Upper lobe of right lung (tissue), 1 donor: ENCODE measurements at regions not wholly inside any gene's neighbourhood (a gene's known extent, or its start where the extent isn't known, plus 50 kb on each side); places are given as distances from the start of the nearest gene placed in this dataset.

Experiments
- ATAC-seq: fragments of 200-7000 bp; cut with Tn5 transposase; one replicate; pipeline ENCODE4 v1.9.1; 2020; ENCODE audit warnings: mild to moderate bottlenecking, moderate library complexity
- DNase-seq: peaks from one replicate; pipeline ENCODE4 v3.0.0-alpha.2; 2020
- H3K27ac ChIP-seq: fragments of 200-600 bp; one replicate; pipeline ENCODE4 v1.8.0; 2022
- H3K27me3 ChIP-seq: fragments of 200-600 bp; one replicate; pipeline ENCODE4 v1.8.0; 2022; ENCODE audit warnings: mild to moderate bottlenecking
- H3K36me3 ChIP-seq: fragments of 200-600 bp; one replicate; pipeline ENCODE4 v1.8.0; 2022
- H3K4me1 ChIP-seq: fragments of 200-600 bp; one replicate; pipeline ENCODE4 v1.8.0; 2022
- H3K4me3 ChIP-seq: fragments of 200-600 bp; one replicate; pipeline ENCODE4 v1.8.0; 2022; ENCODE audit warnings: mild to moderate bottlenecking
- H3K9me3 ChIP-seq: fragments of 200-600 bp; one replicate; pipeline ENCODE4 v1.8.0; 2022
- intact Hi-C: fragments of 100-400 bp; cut with DNase I; formaldehyde crosslinking; loops from one replicate; pipeline ENCODE4 v1.11.0; 2022
- TF ChIP-seq, protein P1 (sequence below): fragments of 200-600 bp; IDR thresholded peaks from one replicate; pipeline ENCODE4 v1.8.0; 2022; ENCODE audit warnings: antibody characterized with exemption
- donor health status: DM: no; HTN: yes; CAD: no; lungs with severe emphysema.

DNA sequence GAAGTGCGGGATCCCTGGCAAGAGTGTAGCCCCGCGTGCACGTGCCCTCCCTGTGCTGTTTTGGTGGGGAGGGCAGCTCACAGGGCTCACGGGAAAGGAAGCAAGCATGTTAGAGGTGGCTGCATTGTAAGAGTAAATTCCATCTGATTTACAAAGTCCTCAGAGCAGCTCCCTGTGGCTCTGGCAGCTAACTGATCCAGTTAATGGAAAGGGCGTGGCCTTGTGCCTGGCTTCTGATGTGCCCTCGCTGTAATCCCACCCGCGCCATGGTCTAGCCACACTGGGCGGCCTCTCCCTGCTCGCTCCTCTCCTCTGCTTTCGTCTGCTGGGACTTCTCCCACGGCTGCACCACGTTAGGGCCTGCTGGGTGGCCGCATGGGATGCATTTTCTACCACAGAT is 258.5 kb downstream of the FGF9 start:
- H3K9me3 ChIP-seq, result no peaks in the 10 kb centered on the region
- no peak overlapping the region for H3K4me3 ChIP-seq
- H3K27me3 ChIP-seq, result no peaks in the 10 kb centered on the region
- TF ChIP-seq, protein P1, sequence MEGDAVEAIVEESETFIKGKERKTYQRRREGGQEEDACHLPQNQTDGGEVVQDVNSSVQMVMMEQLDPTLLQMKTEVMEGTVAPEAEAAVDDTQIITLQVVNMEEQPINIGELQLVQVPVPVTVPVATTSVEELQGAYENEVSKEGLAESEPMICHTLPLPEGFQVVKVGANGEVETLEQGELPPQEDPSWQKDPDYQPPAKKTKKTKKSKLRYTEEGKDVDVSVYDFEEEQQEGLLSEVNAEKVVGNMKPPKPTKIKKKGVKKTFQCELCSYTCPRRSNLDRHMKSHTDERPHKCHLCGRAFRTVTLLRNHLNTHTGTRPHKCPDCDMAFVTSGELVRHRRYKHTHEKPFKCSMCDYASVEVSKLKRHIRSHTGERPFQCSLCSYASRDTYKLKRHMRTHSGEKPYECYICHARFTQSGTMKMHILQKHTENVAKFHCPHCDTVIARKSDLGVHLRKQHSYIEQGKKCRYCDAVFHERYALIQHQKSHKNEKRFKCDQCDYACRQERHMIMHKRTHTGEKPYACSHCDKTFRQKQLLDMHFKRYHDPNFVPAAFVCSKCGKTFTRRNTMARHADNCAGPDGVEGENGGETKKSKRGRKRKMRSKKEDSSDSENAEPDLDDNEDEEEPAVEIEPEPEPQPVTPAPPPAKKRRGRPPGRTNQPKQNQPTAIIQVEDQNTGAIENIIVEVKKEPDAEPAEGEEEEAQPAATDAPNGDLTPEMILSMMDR, result no peak
- no peak for ATAC-seq
- no peaks in the 10 kb centered on the region for H3K4me1 ChIP-seq
- no peak overlapping the region for H3K27ac ChIP-seq
- no peak for DNase-seq
- H3K36me3 ChIP-seq, result no peaks in the 10 kb centered on the region
- intact Hi-C loops, result no loop called here

DNA sequence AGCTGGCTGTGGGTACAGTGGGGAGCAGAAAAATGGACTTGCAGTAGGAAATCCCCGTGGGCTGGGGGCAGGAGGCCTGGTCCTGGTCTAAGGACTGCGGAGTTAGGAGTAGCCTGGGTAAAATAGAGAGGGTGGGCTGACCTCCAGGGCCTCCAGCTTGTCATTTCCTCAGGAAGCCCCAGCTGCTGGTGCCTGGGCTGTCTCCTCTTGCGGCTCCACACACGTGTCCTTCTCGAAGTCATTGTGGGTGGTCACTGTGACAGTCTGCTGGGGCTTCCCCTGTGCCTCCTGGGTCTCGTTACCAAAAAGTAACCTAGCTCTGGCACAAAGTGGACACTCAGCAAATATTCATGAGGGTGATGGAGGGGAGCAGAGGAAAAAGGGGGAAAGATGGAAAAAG is 259.7 kb downstream of the FGF9 start:
- no peak for ATAC-seq

DNA sequence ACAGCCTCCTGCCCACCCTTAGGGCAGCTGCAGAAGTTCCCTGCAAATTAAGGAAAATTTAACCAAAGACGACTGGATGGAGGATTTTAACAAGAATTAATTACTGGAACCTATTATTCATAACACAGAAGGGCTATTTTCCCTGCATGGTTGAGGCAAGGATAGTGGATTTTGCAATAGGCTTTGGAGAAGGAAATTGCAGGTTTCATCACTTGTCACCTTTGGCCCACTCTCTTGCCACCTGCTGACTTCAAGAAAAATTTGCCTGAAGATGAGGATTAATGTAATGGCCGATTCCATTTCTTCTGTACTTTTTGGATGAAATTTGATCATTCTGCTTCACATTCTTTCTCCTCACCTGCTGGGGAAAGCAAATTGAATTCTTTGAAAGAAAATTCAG is 261.7 kb downstream of the FGF9 start:
- DNase-seq (no peak), ATAC-seq (no peak)
- Histone ChIP-seq H3K9me3 (no peaks in the 10 kb centered on the region), H3K36me3 (no peaks in the 10 kb centered on the region), H3K27me3 (no peaks in the 10 kb centered on the region), H3K27ac (no peak overlapping the region), H3K4me1 (no peaks in the 10 kb centered on the region), H3K4me3 (no peak overlapping the region)
- TF ChIP-seq, protein P1, result no peak
- intact Hi-C loops, result no loop called here

More for the DNA sequence above, 259.7 kb downstream of the FGF9 start:
- intact Hi-C loops, result no loop called here
- Histone ChIP-seq H3K4me1 (no peaks in the 10 kb centered on the region), H3K9me3 (no peaks in the 10 kb centered on the region), H3K27ac (no peak overlapping the region), H3K4me3 (no peak overlapping the region), H3K27me3 (no peaks in the 10 kb centered on the region), H3K36me3 (no peaks in the 10 kb centered on the region)
- TF ChIP-seq, protein P1, result no peak
- no peak for DNase-seq

DNA sequence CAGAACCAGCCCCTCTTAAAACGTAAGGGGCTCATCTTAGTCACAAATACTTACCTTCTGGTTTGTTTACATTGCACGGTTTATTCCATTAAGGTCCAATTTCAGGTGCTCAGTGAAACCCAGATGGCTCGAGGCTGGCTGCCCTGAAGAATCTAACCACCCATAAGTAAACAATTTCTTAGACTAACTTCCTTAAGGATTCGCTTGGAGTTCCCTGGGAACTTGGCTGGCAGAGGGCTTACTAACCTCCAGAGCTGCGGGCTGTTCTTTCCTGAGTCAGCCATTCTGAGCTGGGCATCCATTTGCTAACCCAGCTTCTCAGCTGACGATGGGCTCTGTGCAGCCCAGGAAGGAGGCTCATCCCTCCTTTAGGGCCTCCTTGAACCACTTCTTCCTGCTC is 262.1 kb downstream of the FGF9 start:
- Histone ChIP-seq H3K36me3 (no peaks in the 10 kb centered on the region), H3K27me3 (no peaks in the 10 kb centered on the region), H3K9me3 (no peaks in the 10 kb centered on the region), H3K4me3 (no peak overlapping the region), H3K27ac (no peak overlapping the region), H3K4me1 (no peaks in the 10 kb centered on the region)
- TF ChIP-seq, protein P1, result no peak
- DNase-seq (no peak), ATAC-seq (peak; percentile 15)
- intact Hi-C loops, result no loop called here

DNA sequence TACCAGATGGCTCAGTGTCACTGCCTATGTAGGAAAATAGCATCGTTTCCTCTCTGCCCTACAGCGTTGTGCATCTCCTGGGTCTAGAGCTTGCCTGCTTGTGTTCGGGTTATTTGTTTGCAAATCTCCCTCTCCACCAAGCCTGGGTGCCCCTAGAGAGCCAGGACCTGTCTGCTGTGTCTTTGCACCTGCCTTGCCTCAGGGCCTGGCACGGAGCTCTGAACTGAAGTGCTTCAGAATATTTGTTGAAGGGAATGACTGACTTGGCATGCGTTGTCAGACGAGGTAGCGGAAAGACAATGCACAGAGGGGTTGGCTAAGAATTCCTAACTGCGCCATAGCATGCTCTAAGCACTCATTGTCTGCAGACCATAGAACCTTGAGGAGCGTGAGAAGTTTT is 263.4 kb downstream of the FGF9 start:
- intact Hi-C loops, result no loop called here
- TF ChIP-seq, protein P1, result no peak
- DNase-seq (no peak), ATAC-seq (no peak)
- no peaks in the 10 kb centered on the region for H3K4me1 ChIP-seq
- no peaks in the 10 kb centered on the region for H3K36me3 ChIP-seq
- H3K4me3 ChIP-seq, result no peak overlapping the region
- no peak overlapping the region for H3K27ac ChIP-seq
- H3K9me3 ChIP-seq, result no peaks in the 10 kb centered on the region
- no peaks in the 10 kb centered on the region for H3K27me3 ChIP-seq

DNA sequence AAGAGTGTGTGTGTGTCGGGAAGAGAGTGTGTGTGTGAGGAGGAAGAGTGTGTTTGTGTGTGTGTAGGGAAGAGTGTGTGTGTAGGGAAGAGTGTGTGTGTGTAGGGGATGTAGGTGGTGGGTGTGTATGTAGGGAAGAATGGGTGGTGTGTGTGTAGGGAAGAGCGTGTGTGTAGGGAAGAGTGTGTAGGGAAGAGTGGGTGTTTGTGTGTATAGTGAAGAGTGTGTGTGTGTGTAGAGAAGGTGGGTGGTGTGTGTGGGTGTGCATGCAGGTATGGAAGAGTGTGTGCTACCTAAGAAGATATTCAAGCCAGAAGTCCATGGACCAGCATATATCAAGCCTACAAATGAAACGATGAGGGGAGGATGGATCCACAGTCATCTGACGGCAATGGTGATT is 265.8 kb downstream of the FGF9 start:
- Histone ChIP-seq H3K4me1 (no peaks in the 10 kb centered on the region), H3K36me3 (no peaks in the 10 kb centered on the region), H3K27me3 (no peaks in the 10 kb centered on the region), H3K4me3 (no peak overlapping the region), H3K27ac (no peak overlapping the region), H3K9me3 (no peaks in the 10 kb centered on the region)
- TF ChIP-seq, protein P1, result no peak
- no peak for DNase-seq
- peak; percentile 8 for ATAC-seq
- intact Hi-C loops, result no loop called here
